Loucy (cell line): ENCODE measurements at regions not wholly inside any gene's neighbourhood (a gene's known extent, or its start where the extent isn't known, plus 50 kb on each side); places are given as distances from the start of the nearest gene placed in this dataset.

Experiments
- H2AFZ ChIP-seq: fragments of 200-600 bp; sonication (generic); 2 replicates; pipeline ENCODE4 v1.6.0; 2016; ENCODE audit warnings: antibody characterized with exemption, mild to moderate bottlenecking, low read length, moderate library complexity
- H3F3A ChIP-seq: fragments of 200-600 bp; 2 replicates; pipeline ENCODE4 v1.6.0; 2016; ENCODE audit warnings: antibody characterized with exemption, low read depth, mild to moderate bottlenecking
- H3K27me3 ChIP-seq: fragments of 200-600 bp; sonication (generic); 2 replicates; pipeline ENCODE4 v1.6.1; 2014; ENCODE audit warnings: low read length, mild to moderate bottlenecking; ENCODE audit not compliant: insufficient read depth, poor library complexity, severe bottlenecking
- H3K36me3 ChIP-seq: fragments of 200-600 bp; sonication (generic); 2 replicates; pipeline ENCODE4 v1.6.1; 2016; ENCODE audit warnings: low read length; ENCODE audit not compliant: insufficient read depth
- H3K4me1 ChIP-seq: fragments of 200-600 bp; sonication (generic); 2 replicates; pipeline ENCODE4 v1.5.1; 2014; ENCODE audit warnings: low read length, mild to moderate bottlenecking; ENCODE audit not compliant: insufficient read depth, poor library complexity, severe bottlenecking
- H3K4me2 ChIP-seq: fragments of 200-600 bp; sonication (generic); 2 replicates; pipeline ENCODE4 v1.6.0; 2014; ENCODE audit warnings: antibody characterized with exemption, low read length, low read depth, mild to moderate bottlenecking; ENCODE audit not compliant: poor library complexity, severe bottlenecking
- H3K4me3 ChIP-seq: fragments of 200-600 bp; sonication (generic); 2 replicates; pipeline ENCODE4 v1.5.1; 2014; ENCODE audit warnings: low read length, mild to moderate bottlenecking, mixed read lengths; ENCODE audit not compliant: poor library complexity, severe bottlenecking
- H3K79me2 ChIP-seq: fragments of 200-600 bp; sonication (generic); 2 replicates; pipeline ENCODE4 v1.6.1; 2014; ENCODE audit warnings: low read length; ENCODE audit not compliant: insufficient read depth
- H3K9ac ChIP-seq: fragments of 200-600 bp; sonication (generic); 2 replicates; pipeline ENCODE4 v1.6.0; 2014; ENCODE audit warnings: mild to moderate bottlenecking, low read depth, low read length, moderate library complexity; ENCODE audit not compliant: poor library complexity, severe bottlenecking
- H3K9me2 ChIP-seq: fragments of 200-600 bp; sonication (generic); replicated peaks from 2 replicates; pipeline ENCODE4 v1.6.1; 2016; ENCODE audit warnings: low read depth, low read length, mixed read lengths
- H3K9me3 ChIP-seq: fragments of 200-600 bp; sonication (generic); 2 replicates; pipeline ENCODE4 v1.6.1; 2014; ENCODE audit warnings: mild to moderate bottlenecking, antibody characterized with exemption, low read length, low read depth; ENCODE audit not compliant: insufficient read depth
- H4K20me1 ChIP-seq: fragments of 200-600 bp; sonication (generic); 2 replicates; pipeline ENCODE4 v1.6.0; 2014; ENCODE audit warnings: antibody characterized with exemption, low read length, mild to moderate bottlenecking; ENCODE audit not compliant: insufficient read depth, poor library complexity, severe bottlenecking
- CTCF ChIP-seq: fragments of 200-600 bp; sonication (generic); conservative IDR thresholded peaks from 2 replicates; pipeline ENCODE4 v1.5.1; 2014; ENCODE audit warnings: mild to moderate bottlenecking, antibody characterized with exemption, low read length
- EZH2phosphoT487 ChIP-seq: fragments of 200-600 bp; IDR thresholded peaks from 2 replicates; pipeline ENCODE4 v1.6.1; 2018; ENCODE audit warnings: antibody characterized with exemption, mild to moderate bottlenecking, moderate library complexity, borderline replicate concordance

GRCh38 chr4:130416228-130416627 lies 1320.3 kb downstream of the C4orf33 start:
- Histone ChIP-seq H3K4me1 (no peaks in the 10 kb centered on the region), H3K4me3 (no peak overlapping the region), H3K4me2 (no peak overlapping the region), H3K79me2 (no peaks in the 10 kb centered on the region), H3F3A (no peaks in the 10 kb centered on the region), H3K36me3 (no peaks in the 10 kb centered on the region), H2AFZ (no peak overlapping the region), H3K9me3 (no peaks in the 10 kb centered on the region), H3K9me2 (0 out of 2 replicates have a peak, but pooled peaks cover under 1% of the 10 kb centered on the region), H3K27me3 (no peaks in the 10 kb centered on the region), H3K9ac (no peak overlapping the region), H4K20me1 (no peaks in the 10 kb centered on the region)
- TF ChIP-seq EZH2phosphoT487 (no peak), CTCF (no peak)

GRCh38 chr4:130419211-130419975 lies 1323.4 kb downstream of the C4orf33 start:
- H3K79me2 ChIP-seq = no peaks in the 10 kb centered on the region
- H4K20me1 ChIP-seq = no peaks in the 10 kb centered on the region
- H3K27me3 ChIP-seq = no peaks in the 10 kb centered on the region
- TF ChIP-seq CTCF = no peak
- TF ChIP-seq EZH2phosphoT487 = no peak
- no peaks in the 10 kb centered on the region for H3F3A ChIP-seq
- H3K4me2 ChIP-seq = no peak overlapping the region
- H3K9me2 ChIP-seq = 0 out of 2 replicates have a peak, but pooled peaks cover 4% of the 10 kb centered on the region
- H3K36me3 ChIP-seq = no peaks in the 10 kb centered on the region
- H2AFZ ChIP-seq = no peak overlapping the region
- no peaks in the 10 kb centered on the region for H3K9me3 ChIP-seq
- no peak overlapping the region for H3K9ac ChIP-seq
- no peaks in the 10 kb centered on the region for H3K4me1 ChIP-seq
- no peak overlapping the region for H3K4me3 ChIP-seq

GRCh38 chr4:130422261-130422660 lies 1326.3 kb downstream of the C4orf33 start:
- no peak overlapping the region for H3K4me3 ChIP-seq
- H3K27me3 ChIP-seq = no peaks in the 10 kb centered on the region
- H2AFZ ChIP-seq = no peak overlapping the region
- H3K9ac ChIP-seq = no peak overlapping the region
- H4K20me1 ChIP-seq = no peaks in the 10 kb centered on the region
- no peaks in the 10 kb centered on the region for H3K36me3 ChIP-seq
- H3K4me2 ChIP-seq = no peak overlapping the region
- 0 out of 2 replicates have a peak, but pooled peaks cover 4% of the 10 kb centered on the region for H3K9me2 ChIP-seq
- no peaks in the 10 kb centered on the region for H3K9me3 ChIP-seq
- TF ChIP-seq EZH2phosphoT487 = no peak
- TF ChIP-seq CTCF = no peak
- no peaks in the 10 kb centered on the region for H3F3A ChIP-seq
- no peaks in the 10 kb centered on the region for H3K4me1 ChIP-seq
- no peaks in the 10 kb centered on the region for H3K79me2 ChIP-seq
